H9 (cell line): ENCODE measurements at regions not wholly inside any gene's neighbourhood (a gene's known extent, or its start where the extent isn't known, plus 50 kb on each side); places are given as distances from the start of the nearest gene placed in this dataset.

ENCODE experiments used
- DNase-seq: peaks from one replicate; pipeline ENCODE4 v3.0.0-alpha.2; 2017
- H2AFZ ChIP-seq: one replicate; pipeline ENCODE4 v1.6.1; 2013; ENCODE audit warnings: mild to moderate bottlenecking, low read length, control low read depth, moderate library complexity
- H2AK5ac ChIP-seq: 2 replicates; pipeline ENCODE4 v1.6.1; 2013; ENCODE audit warnings: low read length, control low read depth, mixed read lengths; ENCODE audit not compliant: insufficient read length
- H2BK120ac ChIP-seq: one replicate; pipeline ENCODE4 v1.6.1; 2013; ENCODE audit warnings: low read depth, mild to moderate bottlenecking, low read length, control low read depth, inconsistent platforms; ENCODE audit not compliant: poor library complexity, severe bottlenecking
- H2BK12ac ChIP-seq: 2 replicates; pipeline ENCODE4 v1.6.1; 2013; ENCODE audit warnings: low read length, control low read depth, mixed read lengths, low read depth; ENCODE audit not compliant: insufficient read length
- H2BK15ac ChIP-seq: 2 replicates; pipeline ENCODE4 v1.6.1; 2013; ENCODE audit warnings: low read depth, low read length, control low read depth
- H2BK20ac ChIP-seq: one replicate; pipeline ENCODE4 v1.6.1; 2013; ENCODE audit warnings: low read depth, mild to moderate bottlenecking, low read length, control low read depth, inconsistent platforms; ENCODE audit not compliant: poor library complexity, severe bottlenecking
- H2BK5ac ChIP-seq: 2 replicates; pipeline ENCODE4 v1.6.1; 2013; ENCODE audit warnings: low read length, control low read depth, mixed read lengths; ENCODE audit not compliant: insufficient read length
- H3K14ac ChIP-seq: 2 replicates; pipeline ENCODE4 v1.6.1; 2013; ENCODE audit warnings: low read length, control low read depth; ENCODE audit not compliant: insufficient read depth
- H3K18ac ChIP-seq: 2 replicates; pipeline ENCODE4 v1.6.1; 2013; ENCODE audit warnings: low read depth, mild to moderate bottlenecking, mixed read lengths, low read length, control low read depth; ENCODE audit not compliant: insufficient read length
- H3K23ac ChIP-seq: 2 replicates; pipeline ENCODE4 v1.6.1; 2013; ENCODE audit warnings: low read length, control low read depth, mixed read lengths, low read depth; ENCODE audit not compliant: insufficient read length
- H3K23me2 ChIP-seq: 2 replicates; pipeline ENCODE4 v1.6.1; 2013; ENCODE audit warnings: low read depth, mild to moderate bottlenecking, mixed read lengths, low read length, control low read depth; ENCODE audit not compliant: insufficient read length, poor library complexity, severe bottlenecking
- H3K27ac ChIP-seq: 2 replicates; pipeline ENCODE4 v1.5.1; 2013; ENCODE audit warnings: low read length, control low read depth, mixed read lengths, low read depth; ENCODE audit not compliant: insufficient read length
- H3K27me3 ChIP-seq: 2 replicates; pipeline ENCODE4 v1.6.1; 2013; ENCODE audit warnings: low read length, control low read depth, inconsistent platforms; ENCODE audit not compliant: insufficient read depth
- H3K4ac ChIP-seq: 2 replicates; pipeline ENCODE4 v1.6.1; 2013; ENCODE audit warnings: low read depth, mild to moderate bottlenecking, control low read depth, inconsistent platforms, low read length, moderate library complexity
- H3K4me1 ChIP-seq: 2 replicates; pipeline ENCODE4 v1.6.1; 2013; ENCODE audit warnings: low read length, control low read depth, inconsistent platforms; ENCODE audit not compliant: insufficient read depth
- H3K4me2 ChIP-seq: 2 replicates; pipeline ENCODE4 v1.6.1; 2013; ENCODE audit warnings: low read length, control low read depth, mixed read lengths; ENCODE audit not compliant: insufficient read length, insufficient read depth
- H3K56ac ChIP-seq: 2 replicates; pipeline ENCODE4 v1.6.1; 2013; ENCODE audit warnings: low read depth, mild to moderate bottlenecking, mixed read lengths, low read length, control low read depth; ENCODE audit not compliant: insufficient read length
- H3K79me1 ChIP-seq: 2 replicates; pipeline ENCODE4 v1.6.1; 2013; ENCODE audit warnings: low read depth, mild to moderate bottlenecking, moderate library complexity, low read length, control low read depth, inconsistent platforms; ENCODE audit not compliant: insufficient read depth, poor library complexity, severe bottlenecking
- H3K79me2 ChIP-seq: 2 replicates; pipeline ENCODE4 v1.6.1; 2013; ENCODE audit warnings: low read length, control low read depth, inconsistent platforms; ENCODE audit not compliant: insufficient read depth
- H3K9ac ChIP-seq: 2 replicates; pipeline ENCODE4 v1.6.1; 2013; ENCODE audit warnings: low read length, control low read depth, mixed read lengths; ENCODE audit not compliant: insufficient read length; ENCODE audit errors: extremely low read depth
- H3K9me3 ChIP-seq: one replicate; pipeline ENCODE4 v1.6.1; 2013; ENCODE audit warnings: low read depth, low read length, inconsistent platforms; ENCODE audit not compliant: control insufficient read depth
- H3T11ph ChIP-seq: one replicate; pipeline ENCODE4 v1.6.1; 2013; ENCODE audit warnings: mild to moderate bottlenecking, low read length, control low read depth, inconsistent platforms
- H4K20me1 ChIP-seq: one replicate; pipeline ENCODE4 v1.6.1; 2013; ENCODE audit not compliant: control insufficient read depth, insufficient read length, insufficient read depth
- H4K5ac ChIP-seq: 2 replicates; pipeline ENCODE4 v1.6.1; 2013; ENCODE audit warnings: low read depth, mild to moderate bottlenecking, mixed read lengths, low read length, control low read depth; ENCODE audit not compliant: insufficient read length
- H4K8ac ChIP-seq: replicated peaks from 2 replicates; pipeline ENCODE4 v1.6.1; 2013; ENCODE audit warnings: low read length, control low read depth, mixed read lengths, low read depth; ENCODE audit not compliant: insufficient read length
- H4K91ac ChIP-seq: 2 replicates; pipeline ENCODE4 v1.6.1; 2013; ENCODE audit warnings: low read depth, mild to moderate bottlenecking, moderate library complexity, mixed read lengths, low read length, control low read depth; ENCODE audit not compliant: insufficient read length
- H3K27ac Mint-ChIP-seq, 3 experiments: 2 replicates in 2 of 3; 3 replicates in 1 of 3; pipeline ENCODE4 v1.8.0; 2020 to 2021; ENCODE audit warnings: mixed read lengths in 3 of 3, mild to moderate bottlenecking in 1 of 3, moderate library complexity in 1 of 3
- H3K27me3 Mint-ChIP-seq: 2 replicates; pipeline ENCODE4 v1.8.0; 2021; ENCODE audit warnings: low read depth, mild to moderate bottlenecking, moderate library complexity, mixed read lengths
- H3K36me3 Mint-ChIP-seq, 3 experiments: 2 replicates in 2 of 3; 3 replicates in 1 of 3; pipeline ENCODE4 v1.8.0; 2020 to 2021; ENCODE audit warnings: low read depth in 3 of 3, mixed read lengths in 3 of 3; ENCODE audit not compliant: insufficient read depth in 1 of 3
- H3K4me1 Mint-ChIP-seq, 2 experiments: 2 replicates each; pipeline ENCODE4 v1.8.0; 2020; ENCODE audit warnings: mixed read lengths in 2 of 2
- H3K4me3 Mint-ChIP-seq, 2 experiments: 2 replicates in 1 of 2; 3 replicates in 1 of 2; pipeline ENCODE4 v1.8.0; 2020 to 2021; ENCODE audit warnings: mild to moderate bottlenecking in 2 of 2, mixed read lengths in 2 of 2, moderate library complexity in 1 of 2
- H3K9me3 Mint-ChIP-seq, 2 experiments: 2 replicates in 1 of 2; 3 replicates in 1 of 2; pipeline ENCODE4 v1.8.0; 2020; ENCODE audit warnings: mild to moderate bottlenecking in 2 of 2, mixed read lengths in 2 of 2, moderate library complexity in 1 of 2
- CTCF ChIP-seq: fragments of 200-600 bp; sonication (generic); conservative IDR thresholded peaks from 3 replicates; pipeline ENCODE4 v1.8.0; 2021; ENCODE audit warnings: antibody characterized with exemption, mild to moderate bottlenecking
- WGBS: extraction: QIAGEN DNeasy Blood & Tissue Kit; methylation state at CpG from one replicate; pipeline ENCODE4 v1.1.7; 2013; ENCODE audit warnings: missing lambda C conversion rate, low lambda C conversion rate, mixed read lengths; ENCODE audit not compliant: insufficient read length; ENCODE audit errors: extremely low coverage; 5-methylcytosine and 5-hydroxymethylcytosine counted together

DNA sequence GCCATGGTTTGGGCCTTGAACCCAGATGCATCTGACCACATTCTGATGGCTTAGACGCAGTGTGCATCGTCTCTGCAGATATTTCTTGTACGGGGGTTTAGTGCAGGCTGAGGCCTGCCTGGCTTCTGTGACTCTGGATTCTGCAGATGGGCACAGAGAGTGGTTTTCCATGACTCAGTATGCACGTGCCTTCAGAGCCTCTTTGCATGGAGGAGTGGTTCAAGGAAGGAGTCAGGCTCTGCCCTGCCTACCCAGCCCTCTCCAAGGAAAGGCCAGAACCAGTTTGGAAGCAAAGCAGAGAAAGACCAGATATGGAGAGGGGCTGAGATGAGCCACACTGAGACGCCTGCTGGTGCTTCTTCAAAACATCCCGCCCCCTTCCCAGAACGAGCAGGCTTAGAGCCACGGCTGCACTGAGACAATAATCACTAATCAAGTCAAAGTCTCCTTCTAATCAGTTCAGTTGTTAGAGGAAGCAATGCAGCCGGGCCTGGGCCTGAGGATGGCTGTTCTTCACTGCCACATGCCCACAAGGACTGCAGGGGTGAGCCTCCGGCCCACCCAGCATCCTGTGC is 308.9 kb downstream of the NXPE2 start:
- WGBS: no CpG with 5 or more reads among the region's 10 CpGs
- Histone ChIP-seq H3K79me2 (no peaks in the 10 kb centered on the region), H3K79me1 (no peaks in the 10 kb centered on the region)

More for the DNA sequence above, 308.9 kb downstream of the NXPE2 start:
- Mint-ChIP-seq H3K4me1 (peaks cover 3 to 11% of the 10 kb centered on the region in 2 experiments; a peak in 3 of 4 replicates), H3K9me3 (no peaks in the 10 kb centered on the region), H3K4me3 (no peak overlapping the region), H3K27ac (no peak overlapping the region), H3K36me3 (no peaks in the 10 kb centered on the region), H3K27me3 (no peaks in the 10 kb centered on the region; the same call in 1 of the 2 replicates)
- H3K23ac ChIP-seq: no peak overlapping the region
- no peak overlapping the region for H4K8ac ChIP-seq
- no peak overlapping the region for H2BK12ac ChIP-seq
- no peak overlapping the region for H2BK15ac ChIP-seq
- no peak overlapping the region for H3K4ac ChIP-seq
- H3K14ac ChIP-seq: no peak overlapping the region
- H3K4me2 ChIP-seq: no peak overlapping the region
- no peaks in the 10 kb centered on the region for H3K4me1 ChIP-seq
- H2BK5ac ChIP-seq: no peak overlapping the region
- H3K27ac ChIP-seq: no peak overlapping the region
- H2AFZ ChIP-seq: no peak overlapping the region
- H3K27me3 ChIP-seq: no peaks in the 10 kb centered on the region
- H3K18ac ChIP-seq: no peak overlapping the region
- no peak overlapping the region for H2BK120ac ChIP-seq
- no peak overlapping the region for H3T11ph ChIP-seq
- no peak overlapping the region for H2AK5ac ChIP-seq
- DNase-seq: no peak
- H3K9me3 ChIP-seq: no peaks in the 10 kb centered on the region
- no peak overlapping the region for H2BK20ac ChIP-seq
- H4K5ac ChIP-seq: no peak overlapping the region
- no peak overlapping the region for H3K9ac ChIP-seq
- no peak overlapping the region for H3K56ac ChIP-seq
- TF ChIP-seq CTCF: no peak
- no peak overlapping the region for H4K91ac ChIP-seq
- no peaks in the 10 kb centered on the region for H3K23me2 ChIP-seq
- H4K20me1 ChIP-seq: no peaks in the 10 kb centered on the region
